A172 (cell line): ENCODE measurements at regions not wholly inside any gene's neighbourhood (a gene's known extent, or its start where the extent isn't known, plus 50 kb on each side); places are given as distances from the start of the nearest gene placed in this dataset.

ENCODE experiments used
- DNase-seq: peaks from one replicate; pipeline ENCODE4 v3.0.0-alpha.2; 2015; ENCODE audit warnings: low spot score

DNA sequence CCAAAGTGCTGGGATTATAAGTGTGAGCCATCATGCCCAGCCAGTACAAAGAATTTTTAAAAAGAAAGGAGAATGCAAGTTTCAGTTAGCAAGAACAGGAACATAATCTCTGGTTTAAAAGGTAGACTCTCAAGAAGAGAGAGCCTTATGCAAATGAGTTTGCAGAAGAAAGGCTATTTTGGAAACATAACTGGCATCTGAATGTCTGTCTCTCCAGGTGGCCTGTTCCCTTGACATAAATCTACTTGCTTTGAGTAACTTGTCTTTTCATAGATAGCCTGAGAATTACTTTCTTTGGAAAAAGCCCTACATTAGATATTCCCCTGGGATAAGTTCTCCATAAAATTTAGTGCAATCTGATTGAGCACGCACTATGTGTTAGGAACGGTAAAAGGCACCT is 109.6 kb downstream of the ICOS start:
- no peak for DNase-seq

DNA sequence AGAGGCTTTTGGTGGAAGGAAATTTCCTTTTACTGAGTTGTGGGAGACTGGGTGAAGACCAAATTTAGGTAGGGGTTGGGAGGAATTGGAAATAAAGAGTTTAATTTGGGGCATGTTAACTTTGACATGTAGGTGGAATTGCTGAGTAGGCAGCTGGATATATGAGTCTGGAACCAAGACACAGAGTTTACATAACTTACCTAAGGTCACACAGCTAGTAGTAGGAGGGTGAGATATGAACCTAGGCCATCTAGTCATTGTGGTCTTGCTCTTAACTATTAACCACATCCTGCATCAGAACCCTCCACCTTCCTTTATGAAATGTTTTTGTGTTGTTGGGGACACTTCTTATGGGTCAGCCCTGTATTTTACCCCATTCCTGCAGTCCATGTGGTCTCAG is 113.1 kb downstream of the ICOS start:
- no peak for DNase-seq

DNA sequence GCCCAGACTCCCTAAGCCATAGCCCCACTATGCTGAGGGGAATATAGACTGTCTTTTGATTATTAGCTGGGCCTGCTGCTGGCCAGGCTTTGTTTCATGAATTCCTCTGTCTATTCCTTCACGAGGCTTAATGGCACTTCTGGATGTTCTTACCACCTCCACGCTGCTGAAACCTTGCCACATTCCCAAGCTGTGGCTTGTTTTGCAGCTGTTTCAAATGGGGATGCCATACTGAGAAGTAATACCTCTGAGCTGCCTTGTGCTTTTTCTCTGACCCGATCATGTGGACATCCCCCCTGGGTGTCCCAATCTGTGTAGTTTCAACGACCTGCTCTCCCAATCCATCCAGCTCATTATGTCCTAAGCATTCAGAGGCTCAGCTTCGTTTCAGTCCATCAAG is 114.1 kb downstream of the ICOS start:
- no peak for DNase-seq

DNA sequence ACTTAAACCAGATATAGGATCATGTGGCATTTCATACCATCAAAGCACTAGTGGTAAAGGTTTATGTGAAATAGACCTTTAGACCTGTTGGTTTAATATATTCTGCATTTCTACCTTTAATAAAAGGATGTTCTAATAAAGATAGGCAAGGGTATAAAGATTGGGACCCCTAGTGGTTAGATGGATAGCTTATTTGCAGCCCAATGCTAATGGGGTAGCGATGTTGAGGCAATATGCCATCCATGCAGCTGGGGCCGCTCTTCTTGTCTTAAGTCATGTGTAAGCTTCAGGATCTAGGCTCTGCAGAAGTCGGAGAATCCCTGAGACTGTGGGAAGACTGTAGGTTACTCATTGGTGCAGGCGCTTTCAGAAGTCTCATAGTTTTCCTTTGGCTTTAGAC is 114.9 kb downstream of the ICOS start:
- DNase-seq, result no peak

DNA sequence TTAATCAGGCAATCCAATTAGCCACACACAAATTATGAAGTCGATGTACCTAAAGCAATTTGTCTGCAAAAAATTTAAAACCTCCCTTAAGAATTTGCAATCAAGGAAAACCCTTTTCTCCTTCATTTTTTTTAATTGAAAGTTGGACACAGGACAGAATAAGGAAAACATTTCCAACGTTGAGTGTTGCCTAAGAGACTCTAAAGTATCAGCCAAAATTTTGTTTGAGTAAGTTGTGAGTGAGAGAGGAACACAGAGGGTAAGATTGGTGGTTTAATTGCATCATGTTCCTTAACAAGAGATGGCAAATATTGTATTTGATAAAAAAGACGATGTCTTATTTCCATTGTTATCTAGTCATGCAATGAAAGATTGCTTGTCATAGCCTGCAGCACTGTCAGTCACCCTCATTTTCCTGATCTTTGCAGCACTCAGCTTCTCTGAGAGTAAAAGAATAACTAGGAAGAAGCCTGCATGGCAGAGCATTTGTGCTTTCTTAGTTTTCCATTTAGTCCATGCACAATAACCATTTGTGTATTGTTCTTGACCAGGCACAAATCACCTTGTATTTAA is 115.5 kb downstream of the ICOS start:
- DNase-seq, result no peak

DNA sequence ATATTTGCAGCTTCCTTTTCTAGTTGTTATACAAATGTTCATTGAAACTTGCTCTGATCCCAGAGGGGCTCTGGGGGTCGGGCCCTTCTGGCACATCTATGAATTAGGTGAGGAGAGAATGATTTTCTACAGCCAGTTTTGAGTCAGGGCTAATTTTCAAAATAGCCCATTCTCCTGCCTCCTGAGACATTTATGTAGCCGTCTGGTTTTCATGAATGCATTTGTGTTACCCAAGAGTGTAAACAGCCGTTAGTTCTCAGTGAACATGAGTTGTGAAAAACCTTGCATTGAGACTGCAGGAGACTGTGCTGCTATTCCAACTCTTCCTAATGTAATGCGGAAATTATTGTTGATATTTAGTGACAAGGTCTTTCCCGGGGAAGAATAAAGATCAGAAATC is 122.5 kb downstream of the ICOS start:
- no peak for DNase-seq

DNA sequence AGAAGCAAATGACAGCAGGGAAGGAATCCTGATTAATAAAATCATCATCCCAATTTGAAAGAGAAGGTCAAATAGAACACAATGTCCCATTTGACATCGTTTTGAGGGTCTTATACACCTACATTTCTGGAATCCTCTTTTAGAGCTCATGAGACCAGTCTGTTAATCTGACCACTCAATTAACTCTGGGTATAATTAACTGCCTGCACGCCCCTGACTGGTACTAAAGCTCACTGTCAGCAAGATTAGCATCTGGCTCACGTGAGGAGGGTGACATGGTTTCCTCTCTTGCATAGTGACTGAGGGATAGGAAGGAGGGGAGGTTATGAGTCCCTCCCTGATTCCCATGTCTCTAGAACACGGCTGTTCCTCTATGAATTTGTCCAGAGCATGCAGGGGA is 124.3 kb downstream of the ICOS start:
- DNase-seq, result no peak

DNA sequence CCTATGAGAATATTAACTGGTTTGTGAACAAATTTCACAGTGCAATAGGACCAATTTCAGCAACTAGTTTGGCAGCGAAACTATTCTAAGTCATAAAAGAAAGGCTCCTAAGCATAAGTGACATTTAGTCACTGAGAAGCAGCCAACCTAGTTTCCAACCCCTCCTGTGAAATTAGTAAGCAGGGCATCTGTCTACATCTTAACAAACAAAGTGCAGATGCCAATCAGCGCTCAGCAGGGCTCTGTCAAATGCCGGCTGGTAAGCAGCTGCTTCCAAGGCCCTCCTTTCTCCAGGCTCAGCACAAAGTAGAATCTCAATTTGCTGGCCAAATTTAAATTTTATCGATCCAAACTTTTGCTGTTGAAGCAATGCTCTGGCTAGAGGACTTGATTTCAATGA is 124.7 kb downstream of the ICOS start:
- DNase-seq, result no peak

DNA sequence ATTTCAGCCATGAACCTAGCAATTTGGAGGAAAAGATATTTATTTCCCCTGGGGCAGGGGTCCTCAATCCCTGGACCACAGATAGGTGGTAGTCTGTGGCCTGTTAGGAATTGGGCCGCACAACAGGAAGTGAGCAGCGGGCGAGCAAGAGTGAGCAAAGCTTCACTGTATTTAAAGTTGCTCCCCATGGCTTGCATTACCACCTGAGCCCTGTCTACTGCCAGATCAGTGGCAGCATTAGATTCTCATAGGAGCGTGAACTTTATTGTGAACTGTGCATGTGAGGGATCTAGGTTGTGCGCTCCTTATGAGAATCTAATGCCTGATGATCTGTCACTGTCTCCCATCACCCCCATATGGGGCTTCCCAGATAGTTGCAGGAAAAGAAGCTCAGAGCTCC is 127.6 kb downstream of the ICOS start:
- no peak for DNase-seq

DNA sequence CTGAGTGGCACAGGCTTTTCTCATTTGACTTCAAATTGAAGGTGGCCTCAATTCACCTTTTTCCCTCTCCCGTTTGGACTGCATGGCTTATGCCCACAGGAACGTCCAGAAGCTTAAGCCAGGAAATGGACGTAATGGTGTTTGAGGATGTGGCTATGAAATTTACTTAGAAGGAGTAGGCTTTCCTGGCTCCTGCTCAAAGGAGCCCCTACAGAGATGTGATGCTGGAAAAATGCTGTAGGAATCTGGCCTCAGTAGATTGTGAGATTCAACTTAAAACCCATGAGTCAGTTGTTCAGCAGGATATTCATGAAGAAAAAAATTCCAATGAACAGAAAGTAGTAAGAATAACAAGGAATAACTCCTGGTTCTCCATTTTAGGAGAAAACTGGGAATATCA is 129.0 kb downstream of the ICOS start:
- no peak for DNase-seq

DNA sequence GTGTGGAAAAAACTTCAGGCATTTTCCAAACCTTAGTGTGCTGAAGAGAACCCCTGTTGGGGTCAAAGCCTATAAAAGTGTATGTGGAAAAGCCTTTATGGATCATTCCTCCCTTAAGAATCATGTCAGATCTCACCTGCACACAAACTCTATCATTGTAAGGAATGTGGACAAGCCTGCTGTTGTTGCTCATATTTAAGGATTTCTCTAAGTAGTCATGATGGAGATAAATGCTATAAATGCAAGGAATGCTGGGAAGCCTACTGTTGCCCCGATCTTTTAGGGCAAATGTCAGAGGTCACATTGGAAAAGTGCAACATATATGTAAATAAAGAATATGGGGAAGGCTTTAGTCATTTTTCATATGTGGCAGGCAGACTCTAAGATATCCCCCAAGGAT is 129.5 kb downstream of the ICOS start:
- DNase-seq, result no peak

DNA sequence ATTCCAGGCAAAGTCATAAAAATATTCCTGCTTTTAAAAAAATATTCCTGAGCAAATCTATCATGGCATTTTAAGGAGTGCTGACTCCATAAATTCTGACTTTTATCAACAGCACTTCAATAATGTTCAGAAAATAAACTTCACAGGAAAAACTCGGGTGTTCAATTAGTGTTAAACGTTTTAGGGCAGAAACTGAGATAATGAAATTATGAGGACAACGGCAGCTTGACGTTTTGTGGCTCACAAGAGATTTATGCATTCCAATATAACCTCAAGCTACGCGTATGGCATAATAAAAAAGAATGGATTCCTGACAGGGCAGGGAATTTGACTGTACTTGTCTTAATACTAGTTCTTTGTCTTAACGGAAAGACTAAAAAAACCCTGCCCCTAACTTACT is 133.2 kb downstream of the ICOS start:
- DNase-seq, result peak; percentile 14

DNA sequence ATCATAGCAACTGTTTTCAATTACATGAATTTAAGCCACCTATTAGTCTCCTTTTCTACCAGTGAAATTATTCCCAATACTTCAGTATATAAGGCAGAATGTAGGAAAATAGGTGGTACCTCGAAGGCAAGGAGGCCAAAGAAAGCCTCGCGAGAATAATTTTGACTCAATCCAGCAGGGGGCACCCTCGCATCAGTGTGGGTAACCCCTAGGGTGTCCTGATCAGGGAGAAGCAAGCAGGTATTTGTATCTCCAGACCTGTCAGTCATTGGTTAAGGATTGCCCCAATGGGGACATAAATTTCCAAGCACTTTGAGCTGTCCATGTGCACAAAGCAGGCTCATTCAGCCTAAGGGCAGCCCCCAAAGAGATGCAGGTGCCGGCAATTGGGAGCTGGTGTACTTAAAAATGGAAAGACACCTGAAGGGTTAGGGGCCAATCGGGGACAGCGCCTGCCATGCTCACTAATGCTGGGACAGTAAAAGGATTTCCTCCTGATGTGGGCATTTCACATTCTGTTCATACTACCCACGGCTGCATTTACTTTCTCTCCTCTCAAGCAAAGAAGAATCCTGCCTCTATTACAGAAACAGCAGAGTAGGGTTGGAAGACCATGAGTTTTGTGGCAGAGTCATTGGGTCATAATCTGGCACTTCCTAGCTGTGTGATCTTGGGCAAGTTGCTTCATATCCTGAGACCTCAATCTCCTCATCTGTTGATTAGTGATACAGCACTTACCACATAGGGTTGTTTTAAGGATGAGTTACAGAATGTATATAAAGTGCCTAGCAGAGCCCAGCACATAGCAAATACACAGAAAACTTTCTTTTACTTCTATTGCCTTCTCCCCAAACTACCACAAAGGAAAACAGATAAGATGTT is 136.1 kb downstream of the ICOS start:
- no peak for DNase-seq

DNA sequence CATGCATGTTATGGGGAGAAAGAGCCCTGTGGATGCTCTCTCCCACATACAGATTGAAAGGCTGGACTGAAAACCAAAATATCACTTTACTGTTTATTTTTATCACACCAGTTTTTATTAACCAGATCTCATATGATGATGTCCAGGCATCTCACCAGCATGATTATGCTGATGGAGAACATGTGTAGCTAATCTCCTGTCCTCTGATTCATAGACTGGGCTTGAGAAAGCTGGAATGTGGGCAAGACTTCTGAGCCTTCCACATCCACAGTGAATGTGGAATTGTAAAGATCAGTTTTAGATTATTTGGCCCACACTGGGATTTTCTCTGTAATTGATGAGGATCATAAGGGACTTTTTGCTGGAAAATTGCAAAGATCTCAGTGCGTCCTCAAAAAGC is 137.9 kb downstream of the ICOS start:
- DNase-seq, result no peak

DNA sequence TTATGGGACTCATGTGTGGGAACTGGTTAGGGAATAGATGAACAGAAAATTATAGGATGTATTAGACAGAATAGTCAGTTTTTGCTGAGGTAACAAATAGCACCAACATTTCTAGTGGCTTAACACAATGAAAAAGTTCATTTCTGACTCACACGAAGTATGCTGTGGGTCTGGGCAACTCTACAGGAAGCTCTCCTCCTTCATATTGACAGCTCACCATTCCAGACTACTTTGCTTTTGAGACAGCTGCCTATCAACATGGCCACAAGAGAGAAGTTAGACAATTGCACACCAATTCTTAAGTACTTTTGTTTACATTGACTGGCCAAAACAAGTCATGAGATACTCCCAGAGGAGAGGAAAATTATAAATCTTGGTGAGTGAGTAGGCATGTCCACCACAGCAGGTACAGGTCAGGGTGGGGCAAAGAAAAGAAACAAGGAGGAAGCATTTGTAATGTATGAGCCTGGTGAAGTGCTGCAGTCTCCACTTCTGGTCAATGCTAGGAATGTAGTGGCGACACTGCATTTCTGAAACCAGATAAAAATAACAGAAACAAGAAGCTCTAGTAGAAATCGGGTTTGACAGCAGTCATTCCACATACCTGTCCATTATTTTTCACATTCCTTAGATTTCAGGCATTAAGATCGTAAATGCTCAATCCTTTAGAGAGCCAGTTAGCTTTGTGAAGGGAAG is 141.6 kb downstream of the ICOS start:
- DNase-seq, result no peak

DNA sequence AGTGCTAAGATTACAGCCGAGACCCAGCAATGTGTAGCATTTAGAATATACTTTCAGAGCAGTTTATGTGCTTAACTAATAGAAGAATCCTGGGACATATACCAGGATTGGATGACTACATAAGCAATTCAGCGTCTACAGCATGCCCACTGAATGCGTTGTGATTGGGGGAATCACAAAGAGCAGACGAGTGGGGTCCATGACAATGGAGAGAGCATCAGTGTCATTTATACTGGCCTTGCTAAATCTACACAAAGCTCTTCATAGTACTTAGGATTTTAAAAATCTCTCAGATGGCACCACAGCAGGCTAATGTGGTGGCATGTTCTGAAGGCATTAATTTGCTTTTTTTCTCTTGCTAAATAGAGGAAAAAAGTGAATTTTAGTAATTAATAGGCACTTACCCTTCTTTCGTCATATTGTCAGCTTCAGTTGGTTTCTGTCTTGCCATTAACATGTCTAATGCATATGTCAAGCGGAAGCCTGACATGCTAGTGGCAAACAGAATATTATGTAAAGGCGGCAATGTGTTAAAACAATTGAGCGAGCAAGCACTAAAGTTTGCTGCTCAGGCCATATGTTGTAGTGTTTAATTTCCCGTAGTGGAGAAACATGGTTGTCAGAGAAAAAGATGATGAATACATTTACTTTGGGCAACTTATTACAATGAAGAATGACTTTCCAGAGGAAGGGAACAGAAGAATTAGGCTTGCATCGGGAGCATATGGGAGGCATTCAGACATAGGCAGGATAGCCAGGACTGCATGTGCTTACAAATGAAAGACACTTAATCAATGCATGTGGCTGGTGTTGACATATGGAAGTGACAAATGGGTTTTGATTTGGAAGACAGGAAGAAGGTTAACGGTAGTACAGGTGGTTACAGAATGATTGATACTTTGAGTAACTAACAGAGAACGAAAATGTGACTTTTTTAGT is 145.2 kb downstream of the ICOS start:
- no peak for DNase-seq

DNA sequence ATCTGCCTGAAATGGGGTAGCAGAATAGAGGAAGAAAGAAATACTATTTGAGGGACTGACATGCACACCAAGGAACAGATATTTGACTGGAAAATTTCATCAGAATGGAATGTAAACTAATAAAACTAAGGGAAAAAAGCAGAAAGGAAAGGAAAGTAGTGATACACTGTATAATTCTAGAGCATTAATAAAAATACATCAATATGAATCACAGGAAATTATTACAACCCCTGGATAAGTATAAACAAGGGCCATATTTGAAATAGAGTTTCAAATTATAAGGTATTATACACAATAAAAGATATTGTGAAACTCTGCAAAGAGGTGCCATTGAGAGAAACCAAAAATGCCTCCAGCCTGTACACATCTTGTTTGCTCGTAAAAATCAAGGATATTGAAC is 149.6 kb downstream of the ICOS start:
- DNase-seq, result no peak

DNA sequence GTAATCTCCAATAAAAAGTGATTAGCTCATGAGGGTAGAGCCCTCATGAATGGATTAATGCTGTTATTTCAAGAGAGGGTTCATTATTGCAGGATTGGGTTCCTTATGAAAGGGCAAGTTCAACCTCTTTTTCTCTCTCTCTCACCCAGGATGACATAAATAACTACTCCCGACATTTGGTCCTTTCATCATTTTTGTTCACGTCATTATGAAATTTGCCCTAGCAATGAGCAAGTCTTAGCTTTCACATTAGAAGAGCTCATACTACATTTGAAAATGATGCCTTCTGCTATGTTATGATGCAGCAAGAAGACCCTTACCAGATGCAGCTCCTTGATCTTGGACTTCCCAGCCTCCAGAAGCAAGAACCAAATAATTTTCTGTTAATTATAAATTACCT is 152.5 kb downstream of the ICOS start:
- DNase-seq, result no peak

DNA sequence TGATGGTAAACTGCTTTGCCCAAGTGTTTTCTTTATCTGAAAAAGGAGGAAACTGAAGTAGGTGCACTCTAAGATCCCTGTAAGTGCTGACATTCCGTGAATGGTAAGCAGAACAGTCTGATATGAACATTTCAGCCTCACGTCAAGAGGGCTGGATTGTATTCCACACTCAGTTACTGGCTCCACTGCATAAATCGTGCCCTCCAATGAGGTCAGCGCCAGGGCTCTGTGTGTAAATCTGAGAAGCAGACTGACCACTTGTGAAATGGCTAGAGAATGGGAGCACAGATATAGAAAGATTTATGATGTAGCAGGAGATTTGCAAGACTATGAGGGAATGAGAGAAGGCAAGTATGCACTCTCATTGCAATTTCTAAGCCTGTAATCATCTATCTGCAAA is 153.0 kb downstream of the ICOS start:
- no peak for DNase-seq

DNA sequence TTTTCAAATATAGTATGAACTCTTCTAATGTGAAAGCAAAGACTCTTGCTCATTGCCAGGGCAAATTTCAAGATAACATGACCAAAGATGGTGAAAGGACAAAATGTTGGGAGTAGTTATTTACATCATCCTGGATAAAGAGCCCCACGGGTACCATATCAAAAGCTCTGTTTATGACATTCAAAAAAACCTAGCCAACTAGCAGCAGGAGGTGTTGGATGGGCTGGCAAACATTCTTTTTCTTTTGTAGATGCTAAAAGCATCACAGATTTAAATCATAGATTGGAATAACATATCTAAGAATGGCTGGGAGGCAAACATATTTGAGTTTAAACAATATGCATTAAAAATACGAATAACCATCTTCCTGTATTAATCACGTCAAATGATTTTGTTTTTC is 153.5 kb downstream of the ICOS start:
- DNase-seq, result no peak

DNA sequence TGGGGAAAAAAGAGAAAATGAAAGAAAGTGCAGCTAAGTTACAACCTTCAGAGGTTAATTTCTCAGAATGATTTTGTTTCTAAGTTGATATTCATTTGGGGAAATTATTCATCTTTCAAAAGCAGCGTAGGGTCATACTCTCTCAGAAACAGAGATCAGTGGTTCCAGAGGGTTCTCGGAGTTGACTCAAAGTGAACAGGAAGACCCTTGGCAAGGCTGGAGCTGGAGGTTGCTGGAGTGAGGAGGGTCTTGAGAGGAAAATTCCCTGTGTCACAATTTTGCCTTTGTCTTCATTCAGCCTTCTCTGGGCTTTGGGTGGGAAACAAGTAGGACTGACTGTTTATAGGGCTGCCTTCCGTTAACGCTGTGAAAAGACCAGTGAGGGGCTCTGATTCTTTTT is 168.2 kb downstream of the ICOS start:
- DNase-seq, result no peak

DNA sequence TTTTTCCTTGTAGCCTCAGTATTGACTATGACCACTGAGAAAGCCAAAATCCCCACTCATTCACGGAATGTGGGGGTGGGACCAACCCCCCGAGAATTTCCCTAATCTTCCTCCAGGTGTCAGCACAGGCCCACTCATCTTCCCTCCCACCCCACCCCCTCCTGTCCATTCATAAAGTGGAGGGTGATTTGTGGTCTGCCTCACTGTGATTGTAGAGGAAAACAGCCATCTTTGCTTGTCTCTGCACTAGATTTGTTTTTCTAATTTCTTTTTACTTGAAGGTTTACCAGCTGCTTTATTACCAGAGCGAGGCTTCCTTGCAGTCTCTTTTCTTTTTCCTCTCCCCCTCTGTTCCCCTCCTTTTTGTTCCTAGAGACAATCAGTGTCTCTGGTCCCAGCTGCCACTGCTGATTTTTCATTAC is 171.8 kb downstream of the ICOS start:
- DNase-seq, result peak; percentile 44
